Stimulated activated CD8-positive, alpha-beta memory T cell treated with anti-CD3 and anti-CD28 coated beads, Interleukin-2, amount 100 ng/mL, for 1 hour (primary cell): ENCODE measurements at regions not wholly inside any gene's neighbourhood (a gene's known extent, or its start where the extent isn't known, plus 50 kb on each side); places are given as distances from the start of the nearest gene placed in this dataset.

ENCODE experiments used
- DNase-seq, 2 donors: peaks; one replicate each; pipeline ENCODE4 v3.0.0-alpha.2; 2020; ENCODE audit warnings: low read depth in 2 of 2

DNA sequence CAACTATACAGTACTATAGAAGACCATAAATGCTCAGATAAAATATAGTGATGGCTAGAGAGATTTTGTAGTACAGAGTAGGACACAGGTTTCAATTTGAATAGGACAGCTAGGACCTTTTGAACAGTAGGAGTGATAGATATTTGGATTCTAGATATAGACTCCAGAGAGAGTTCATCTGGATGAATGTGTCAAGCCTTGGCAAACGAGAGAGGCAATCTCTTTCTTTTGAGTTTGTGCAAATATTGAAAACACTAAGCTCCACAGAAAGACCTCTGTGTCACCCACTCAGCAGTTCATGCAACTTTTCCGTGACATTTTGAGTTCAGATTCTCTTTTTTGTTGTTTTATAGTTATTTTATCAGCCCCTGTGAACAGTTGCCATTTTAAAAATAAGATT lies 834.3 kb upstream of the COBL start:
- no peak for DNase-seq

GRCh38 chr7:52146871-52147634 lies 830.4 kb upstream of the COBL start:
- DNase-seq = no peak

GRCh38 chr7:52143219-52143618 lies 826.6 kb upstream of the COBL start:
- DNase-seq = no peak

GRCh38 chr7:52140851-52141250 lies 824.2 kb upstream of the COBL start:
- DNase-seq = no peak

DNA sequence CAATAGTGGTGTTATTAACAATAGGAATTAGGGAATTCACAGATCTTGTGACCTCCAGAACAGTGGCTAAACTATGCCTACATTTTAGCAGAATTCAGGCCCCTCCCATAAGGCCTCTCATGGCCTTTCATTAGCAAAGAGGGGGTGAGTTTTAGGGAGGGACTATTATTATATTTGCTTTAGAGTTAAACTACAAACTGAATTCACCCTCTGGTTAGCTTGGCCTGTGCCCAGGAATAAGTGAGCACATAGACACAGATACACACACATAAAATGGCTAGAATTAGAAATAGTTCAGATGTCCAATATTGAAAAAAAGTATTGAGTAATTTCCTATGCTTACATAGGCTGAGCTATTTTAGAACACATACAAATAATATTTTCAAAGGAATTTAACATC lies 818.8 kb upstream of the COBL start:
- no peak for DNase-seq

DNA sequence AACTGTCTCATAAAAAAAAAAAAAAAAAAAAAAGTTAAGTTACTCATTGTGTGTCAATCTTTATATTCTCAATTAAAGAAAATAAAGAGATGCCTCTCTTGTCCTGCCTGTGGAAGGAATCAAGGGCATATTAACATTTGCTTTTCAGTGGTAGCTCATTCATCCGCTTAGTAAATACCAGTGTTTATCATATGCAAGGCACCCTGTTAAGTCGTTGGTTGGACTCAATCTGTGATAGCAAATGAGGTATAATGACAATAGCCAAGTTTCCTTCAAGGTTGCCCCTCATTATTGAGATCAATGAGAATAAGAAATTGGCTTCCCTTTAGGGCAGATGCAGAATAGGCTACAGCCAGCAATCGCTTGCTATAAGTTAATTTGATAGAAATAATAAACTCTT lies 812.7 kb upstream of the COBL start:
- DNase-seq = no peak

GRCh38 chr7:52120912-52121311 lies 804.3 kb upstream of the COBL start:
- no peak for DNase-seq

DNA sequence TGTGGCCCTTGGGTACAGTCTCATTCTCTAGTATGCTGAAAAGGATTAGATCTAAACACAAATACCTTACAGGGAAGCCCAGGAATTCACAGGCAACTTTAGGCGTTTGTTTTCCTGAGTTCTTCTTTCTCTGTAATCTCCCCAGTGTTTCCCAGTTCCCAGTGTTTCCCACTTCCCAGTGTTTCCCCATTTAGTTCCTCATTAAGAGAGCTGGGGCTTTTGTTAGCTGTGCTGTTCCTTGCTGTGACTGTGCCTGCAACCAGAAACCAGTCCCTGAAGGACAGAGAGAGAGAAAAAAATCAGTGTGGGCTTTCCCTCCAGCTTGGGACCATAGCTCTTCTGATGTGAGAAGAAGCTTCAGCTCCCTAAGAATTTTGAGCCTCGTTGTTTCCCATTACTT lies 802.9 kb upstream of the COBL start:
- DNase-seq = no peak

- DNase-seq = no peak
Measured at GRCh38 chr7:52114509-52114908, 797.9 kb upstream of the COBL start.

DNA sequence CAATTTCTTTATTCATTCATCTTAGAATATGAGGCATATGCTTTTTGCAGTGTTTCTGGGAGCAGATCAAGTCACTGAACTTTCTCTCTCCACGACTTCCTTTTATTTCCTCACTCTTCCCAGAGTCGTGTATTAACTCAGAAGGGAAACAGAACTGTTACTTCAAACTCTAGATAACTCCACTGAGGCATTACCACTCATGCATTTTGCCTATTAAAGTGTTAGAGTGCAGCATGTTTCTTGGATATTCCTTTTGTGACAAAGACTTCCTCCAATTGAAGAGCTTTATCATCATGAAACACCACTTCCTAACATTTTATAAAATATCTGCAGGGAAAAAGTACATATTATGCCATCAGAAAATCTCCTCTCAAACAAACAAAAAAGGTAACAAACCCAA lies 797.4 kb upstream of the COBL start:
- no peak for DNase-seq

DNA sequence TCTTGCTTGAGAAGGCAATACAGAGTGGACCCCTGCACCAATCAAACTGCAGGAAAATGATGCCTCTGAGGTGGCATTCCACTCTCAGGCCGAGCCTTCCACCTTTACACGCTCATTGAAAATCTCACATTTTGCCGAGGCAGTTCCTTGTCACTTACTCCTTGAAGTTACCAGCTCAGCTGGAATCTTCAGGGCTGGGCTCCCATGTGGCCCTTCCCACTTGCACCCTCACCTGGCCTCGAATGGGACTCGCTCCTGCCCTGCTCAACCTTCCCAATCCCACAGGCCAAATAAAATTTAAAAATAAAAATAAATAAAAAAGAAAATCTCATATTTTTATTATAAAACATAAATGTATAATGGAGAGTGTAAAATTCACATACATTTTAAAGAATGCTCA lies 790.7 kb upstream of the COBL start:
- DNase-seq = no peak

DNA sequence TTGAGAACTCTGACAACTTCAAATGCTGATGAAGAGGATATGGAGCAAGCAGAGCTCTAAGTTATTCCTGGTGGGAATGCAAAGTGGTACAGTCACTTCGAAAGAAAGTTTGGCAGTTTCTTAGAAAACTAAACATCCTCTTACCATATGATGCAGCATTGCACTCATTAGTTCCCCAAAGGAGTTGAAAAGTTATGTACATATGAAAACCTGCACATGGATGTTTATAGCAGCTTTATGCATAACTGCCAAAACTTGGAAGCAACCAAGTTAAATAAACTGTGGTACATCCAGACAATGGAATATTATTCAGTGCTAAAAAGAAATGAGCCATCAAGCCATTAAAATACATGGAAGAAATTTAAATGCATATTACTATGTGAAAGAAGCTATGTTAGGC lies 779.3 kb upstream of the COBL start:
- no peak for DNase-seq

- DNase-seq = no peak
Measured at GRCh38 chr7:52091996-52092395, 775.4 kb upstream of the COBL start.

- DNase-seq = no peak
Measured at GRCh38 chr7:52091101-52091500, 774.5 kb upstream of the COBL start.

DNA sequence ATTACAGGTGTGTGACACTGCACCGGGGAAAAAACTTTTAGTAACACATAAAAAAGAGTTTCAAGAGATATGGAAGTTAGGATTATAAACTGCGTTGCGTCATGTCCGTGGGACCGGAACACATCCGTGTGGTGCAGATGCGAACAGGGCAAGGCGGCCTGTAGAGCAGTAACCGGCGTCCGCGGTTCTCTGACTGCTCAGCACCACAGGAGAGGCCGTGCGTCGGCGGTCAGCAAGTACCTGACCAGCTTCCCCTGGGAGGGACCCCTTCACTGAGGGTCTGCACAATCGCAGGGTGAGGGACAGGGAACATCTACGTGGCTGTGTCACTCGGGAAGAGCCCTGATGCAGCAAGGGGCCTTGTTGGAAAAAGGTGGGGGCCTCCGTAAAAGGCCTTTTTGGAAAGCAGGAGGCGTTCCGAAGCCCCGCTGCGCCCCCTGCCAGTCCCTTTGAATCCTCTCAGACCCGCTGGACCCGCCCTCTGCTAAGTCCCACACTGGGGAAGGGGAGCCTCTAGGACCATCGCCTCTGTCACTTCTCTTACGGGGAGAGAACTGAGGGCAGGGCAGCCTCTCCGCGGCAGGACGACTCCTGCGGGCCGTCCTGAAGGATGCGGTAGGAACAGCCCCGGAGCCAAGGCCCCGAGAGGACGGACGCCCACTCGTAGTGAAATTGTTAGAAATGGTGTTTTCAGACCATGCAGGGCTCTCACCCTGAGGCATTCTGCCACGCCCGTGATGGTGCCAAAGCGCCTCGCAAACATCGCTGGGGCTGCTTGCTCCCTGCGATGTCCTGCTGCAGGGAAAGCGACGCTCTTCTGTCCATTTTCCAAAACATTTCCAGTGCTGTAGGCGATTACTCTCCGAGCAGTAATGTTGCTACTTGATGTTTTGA lies 771.6 kb upstream of the COBL start:
- DNase-seq = no peak

DNA sequence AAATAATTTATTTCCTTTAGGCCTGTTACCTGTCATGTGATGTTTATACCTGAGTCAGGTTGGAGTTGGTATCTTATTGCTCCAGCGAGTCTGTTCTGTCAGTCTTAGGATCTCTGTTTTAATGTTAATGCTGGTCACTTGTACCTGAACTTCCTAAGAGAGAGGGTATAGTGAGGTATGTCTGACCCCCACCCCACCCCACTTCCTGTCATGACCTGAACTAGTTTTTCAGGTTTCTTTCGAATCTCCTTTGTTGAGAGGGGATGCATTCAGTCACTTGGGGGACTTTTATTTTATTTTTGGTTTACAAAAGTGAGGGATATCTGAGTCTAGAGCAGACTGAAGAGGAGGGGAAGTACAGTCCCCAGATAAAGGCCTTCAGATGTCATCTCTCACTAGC lies 769.0 kb upstream of the COBL start:
- DNase-seq = no peak

GRCh38 chr7:52080493-52080892 lies 763.9 kb upstream of the COBL start:
- DNase-seq = no peak

GRCh38 chr7:52079726-52080125 lies 763.1 kb upstream of the COBL start:
- no peak for DNase-seq

- DNase-seq = no peak
Measured at GRCh38 chr7:52077571-52077970, 761.0 kb upstream of the COBL start.

DNA sequence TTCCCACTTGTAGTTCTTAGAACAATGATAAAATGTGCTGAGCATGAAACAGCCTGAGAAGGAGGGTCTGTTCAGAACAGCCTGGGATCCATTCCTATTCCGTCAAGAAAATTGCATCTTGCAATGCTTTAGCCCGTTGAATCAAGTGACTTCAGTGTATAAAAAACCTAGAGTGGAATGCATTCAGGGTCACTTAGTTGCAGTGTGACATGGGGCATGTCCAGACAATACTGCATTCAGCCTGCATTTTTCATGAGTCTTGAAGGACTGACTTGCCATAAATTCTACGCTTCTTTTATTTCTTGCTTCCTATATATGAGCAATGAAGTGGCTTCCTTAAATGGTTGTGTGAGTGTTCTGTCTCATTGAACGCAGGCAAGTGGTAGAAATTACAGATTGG lies 758.3 kb upstream of the COBL start:
- no peak for DNase-seq

- no peak for DNase-seq
Measured at GRCh38 chr7:52074071-52074470, 757.5 kb upstream of the COBL start.

GRCh38 chr7:52071744-52072143 lies 755.1 kb upstream of the COBL start:
- no peak for DNase-seq

DNA sequence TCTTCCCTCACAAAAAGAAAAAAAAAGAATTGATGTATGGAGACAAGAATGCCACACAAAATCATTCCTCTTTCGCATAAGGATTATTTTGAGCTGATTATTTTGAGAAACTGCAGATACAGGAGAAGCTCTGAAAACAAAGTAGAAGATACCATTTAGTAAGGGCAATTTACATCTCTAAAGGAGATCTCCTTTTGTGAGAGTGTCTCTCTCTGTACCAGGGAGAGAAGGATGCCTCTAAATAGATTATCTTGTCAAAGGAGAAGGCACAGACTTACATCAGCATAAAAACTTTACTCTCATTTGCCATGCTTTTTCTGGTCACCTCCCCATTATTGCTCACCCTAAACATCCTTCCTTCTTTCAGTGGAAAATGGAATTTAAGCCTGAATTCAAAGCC lies 747.9 kb upstream of the COBL start:
- no peak for DNase-seq
